Cardiac fibroblast (primary cell): ENCODE measurements at regions not wholly inside any gene's neighbourhood (a gene's known extent, or its start where the extent isn't known, plus 50 kb on each side); places are given as distances from the start of the nearest gene placed in this dataset.
A peak's percentile ranks its signal among the peaks of the same experiment; 100 is the strongest.
"Not testable (repeated sequence)": the region's sequence is repeated elsewhere in the genome, so short reads cannot be mapped to it uniquely, and the experiment has no call there.

Source experiments
- DNase-seq, 2 donors: peaks; one replicate each; pipeline versions ENCODE4 v3.0.0 to v3.0.0-alpha.2; 2010; ENCODE audit warnings: low read depth in 2 of 2
- H3K4me3 ChIP-seq, 2 donors: replicated peaks in 1 of 2; 1 replicate in 1 of 2; 2 replicates in 1 of 2; pipeline ENCODE4 v1.5.1; 2011; ENCODE audit warnings: low read depth in 2 of 2, low read length in 2 of 2, mild to moderate bottlenecking in 2 of 2, moderate library complexity in 1 of 2
- TF ChIP-seq, protein P1 (sequence below): IDR thresholded peaks from one replicate; pipeline ENCODE4 v1.5.1; 2011; ENCODE audit warnings: low read depth, mild to moderate bottlenecking, low read length, inconsistent platforms

GRCh38 chr21:27035791-27036190, 68.9 kb upstream of the ADAMTS5 start:
- TF ChIP-seq, protein P1, sequence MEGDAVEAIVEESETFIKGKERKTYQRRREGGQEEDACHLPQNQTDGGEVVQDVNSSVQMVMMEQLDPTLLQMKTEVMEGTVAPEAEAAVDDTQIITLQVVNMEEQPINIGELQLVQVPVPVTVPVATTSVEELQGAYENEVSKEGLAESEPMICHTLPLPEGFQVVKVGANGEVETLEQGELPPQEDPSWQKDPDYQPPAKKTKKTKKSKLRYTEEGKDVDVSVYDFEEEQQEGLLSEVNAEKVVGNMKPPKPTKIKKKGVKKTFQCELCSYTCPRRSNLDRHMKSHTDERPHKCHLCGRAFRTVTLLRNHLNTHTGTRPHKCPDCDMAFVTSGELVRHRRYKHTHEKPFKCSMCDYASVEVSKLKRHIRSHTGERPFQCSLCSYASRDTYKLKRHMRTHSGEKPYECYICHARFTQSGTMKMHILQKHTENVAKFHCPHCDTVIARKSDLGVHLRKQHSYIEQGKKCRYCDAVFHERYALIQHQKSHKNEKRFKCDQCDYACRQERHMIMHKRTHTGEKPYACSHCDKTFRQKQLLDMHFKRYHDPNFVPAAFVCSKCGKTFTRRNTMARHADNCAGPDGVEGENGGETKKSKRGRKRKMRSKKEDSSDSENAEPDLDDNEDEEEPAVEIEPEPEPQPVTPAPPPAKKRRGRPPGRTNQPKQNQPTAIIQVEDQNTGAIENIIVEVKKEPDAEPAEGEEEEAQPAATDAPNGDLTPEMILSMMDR = no peak
- H3K4me3 ChIP-seq = no peak overlapping the region
- no peak for DNase-seq

DNA sequence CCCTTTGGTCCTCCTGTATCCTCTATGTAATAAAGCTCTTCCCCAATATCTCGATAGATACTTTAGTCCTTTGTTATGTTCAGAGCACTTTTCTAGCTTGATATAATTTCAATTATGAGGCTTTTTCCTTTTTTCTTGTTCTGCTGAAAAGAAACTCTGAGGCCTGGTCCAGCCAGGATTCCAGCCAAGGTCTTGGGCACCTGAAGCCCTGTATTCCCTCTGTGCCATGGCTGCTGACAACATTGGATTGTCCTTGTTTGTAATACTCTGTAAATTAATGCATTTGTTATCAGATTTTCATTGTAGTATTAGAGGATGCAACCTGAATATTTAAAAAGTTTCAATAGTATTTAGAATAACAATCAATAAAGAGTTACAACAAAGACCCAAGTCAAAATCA, 67.9 kb upstream of the ADAMTS5 start:
- TF ChIP-seq, protein P1 = no peak
- DNase-seq = no peak
- no peak overlapping the region for H3K4me3 ChIP-seq

DNA sequence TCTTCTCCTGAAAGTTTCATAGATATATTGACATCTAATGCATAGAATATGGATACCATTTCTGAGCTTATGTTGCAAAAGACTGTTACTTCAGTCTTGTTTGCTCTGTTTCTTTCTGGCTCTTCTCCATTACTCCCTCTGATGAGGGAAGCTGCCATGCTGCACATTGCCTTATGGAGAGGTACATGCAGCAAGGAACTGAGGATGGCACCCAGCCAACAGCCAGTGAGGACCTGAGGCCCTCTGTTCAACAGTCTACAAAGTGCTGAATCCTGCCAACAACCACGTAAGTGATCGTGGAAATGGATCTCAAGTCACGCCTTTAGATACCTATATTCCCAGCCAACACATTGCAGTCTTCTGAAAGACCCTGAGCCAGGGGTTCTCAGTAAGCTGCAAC, 66.6 kb upstream of the ADAMTS5 start:
- no peak for DNase-seq
- TF ChIP-seq, protein P1 = no peak
- no peak overlapping the region for H3K4me3 ChIP-seq

DNA sequence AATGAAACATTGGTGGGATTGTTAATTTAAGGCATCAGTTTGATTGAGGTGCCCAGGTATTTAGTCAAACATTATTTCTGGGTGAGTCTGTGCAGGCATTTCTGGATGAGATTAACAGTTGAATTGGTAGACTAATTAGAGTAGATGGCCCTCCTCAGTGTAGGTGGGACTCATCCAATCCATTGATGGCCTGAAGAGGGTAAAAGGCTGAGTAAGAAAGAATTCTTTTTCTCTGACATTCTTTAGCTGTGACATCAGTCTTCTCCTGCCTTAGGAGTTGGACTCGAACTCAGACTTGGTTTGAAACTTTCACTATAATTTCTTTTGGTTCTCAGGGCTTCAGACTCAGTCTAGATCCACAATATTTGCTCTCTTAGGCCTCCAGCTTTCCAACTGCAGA, 59.6 kb upstream of the ADAMTS5 start:
- TF ChIP-seq, protein P1 = no peak
- DNase-seq = peak in 1 of 2 donors; percentile 25
- H3K4me3 ChIP-seq = no peak overlapping the region

DNA sequence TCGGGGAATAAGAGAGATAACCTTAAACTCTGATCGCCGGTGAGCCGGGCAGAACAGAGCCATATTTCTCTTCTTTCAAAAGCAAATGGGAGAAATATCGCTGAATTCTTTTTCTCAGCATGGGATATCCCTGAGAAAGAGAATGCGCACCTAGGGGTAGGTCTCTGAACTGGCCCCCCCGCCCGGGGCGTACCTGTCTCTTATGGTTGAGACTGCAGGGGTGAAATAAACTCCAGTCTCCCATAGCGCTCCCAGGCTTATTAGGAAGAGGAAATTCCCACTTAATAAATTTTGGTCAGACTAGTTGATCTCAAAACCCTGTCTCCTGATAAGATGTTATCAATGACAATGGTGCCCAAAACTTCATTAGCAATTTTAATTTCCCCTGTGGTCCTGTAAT, 58.8 kb upstream of the ADAMTS5 start:
- DNase-seq, H3K4me3 ChIP-seq: not testable (repeated sequence)

DNA sequence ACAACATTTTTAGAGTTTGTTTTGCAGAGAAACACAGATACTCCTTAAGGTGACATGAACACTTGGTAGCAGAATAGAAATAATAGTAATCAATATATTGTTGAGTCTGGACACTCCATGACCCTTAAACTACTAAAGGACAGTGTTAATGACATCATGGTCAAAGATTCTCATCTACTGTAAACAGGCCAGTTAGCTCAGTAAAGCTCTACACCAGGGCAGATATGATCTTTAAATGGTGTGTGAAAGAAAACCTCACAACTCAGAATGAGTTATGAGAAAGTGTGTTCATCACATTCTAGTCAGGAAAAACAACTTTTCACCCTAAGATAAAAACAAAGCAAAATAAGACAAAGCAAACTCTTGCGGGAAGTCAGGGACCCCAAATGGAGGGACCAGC, 58.1 kb upstream of the ADAMTS5 start:
- no peak for DNase-seq
- TF ChIP-seq, protein P1 = no peak
- H3K4me3 ChIP-seq = no peak overlapping the region

DNA sequence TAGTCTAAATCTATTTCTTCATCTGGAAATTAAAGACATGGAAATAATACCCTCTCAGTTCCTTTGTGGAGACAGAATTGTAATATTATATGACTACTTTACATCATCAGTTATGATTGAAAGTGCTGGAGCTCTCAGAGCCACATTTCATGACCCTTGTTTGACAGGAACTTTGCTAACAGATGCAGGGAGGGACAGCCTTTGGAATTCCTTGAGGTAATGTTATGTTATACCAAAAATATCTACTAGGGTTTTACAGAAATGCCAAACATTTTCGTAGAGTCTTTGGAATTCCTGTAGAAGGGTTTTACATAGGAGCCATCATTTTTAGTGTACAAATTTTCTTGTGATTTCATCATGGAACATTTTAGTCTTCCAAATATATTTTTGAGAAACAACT, 57.4 kb upstream of the ADAMTS5 start:
- H3K4me3 ChIP-seq = no peak overlapping the region
- TF ChIP-seq, protein P1 = no peak
- peak; percentile 50 to 64 for DNase-seq
